C4-2B (cell line): ENCODE measurements at regions not wholly inside any gene's neighbourhood (a gene's known extent, or its start where the extent isn't known, plus 50 kb on each side); places are given as distances from the start of the nearest gene placed in this dataset.

ENCODE experiments used
- CTCF ChIP-seq: fragments of 450-650 bp; conservative IDR thresholded peaks from 2 replicates; pipeline ENCODE4 v1.5.1; 2017; ENCODE audit warnings: mild to moderate bottlenecking
- ZFX ChIP-seq: fragments of 450-650 bp; IDR thresholded peaks from 2 replicates; pipeline ENCODE4 v1.6.1; 2017

DNA sequence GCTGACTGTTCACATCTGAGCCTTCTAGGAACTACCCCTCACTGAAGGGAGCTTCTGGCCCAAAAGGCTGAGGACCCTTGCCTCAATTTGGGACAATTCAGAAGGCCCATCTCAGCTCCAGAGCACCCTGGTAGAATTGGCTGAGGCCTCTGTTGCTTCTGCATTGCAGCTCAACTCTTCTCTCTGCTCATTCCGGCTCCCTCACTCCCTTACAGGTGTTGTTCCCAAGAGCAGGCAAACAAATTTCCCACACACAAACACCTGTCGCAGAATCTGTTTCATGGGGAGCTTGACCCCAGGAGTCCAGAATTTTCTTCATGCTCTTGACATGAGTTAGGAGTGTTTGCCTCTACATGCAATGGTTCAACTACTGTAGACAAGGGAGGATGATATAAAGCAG is 78.7 kb downstream of the CRYGS start:
- TF ChIP-seq CTCF (no peak), ZFX (no peak)
